SW480 (cell line): ENCODE measurements at regions not wholly inside any gene's neighbourhood (a gene's known extent, or its start where the extent isn't known, plus 50 kb on each side); places are given as distances from the start of the nearest gene placed in this dataset.

Experiments
- DNase-seq: peaks from one replicate; pipeline ENCODE4 v3.0.0-alpha.2; 2016; ENCODE audit warnings: low spot score

DNA sequence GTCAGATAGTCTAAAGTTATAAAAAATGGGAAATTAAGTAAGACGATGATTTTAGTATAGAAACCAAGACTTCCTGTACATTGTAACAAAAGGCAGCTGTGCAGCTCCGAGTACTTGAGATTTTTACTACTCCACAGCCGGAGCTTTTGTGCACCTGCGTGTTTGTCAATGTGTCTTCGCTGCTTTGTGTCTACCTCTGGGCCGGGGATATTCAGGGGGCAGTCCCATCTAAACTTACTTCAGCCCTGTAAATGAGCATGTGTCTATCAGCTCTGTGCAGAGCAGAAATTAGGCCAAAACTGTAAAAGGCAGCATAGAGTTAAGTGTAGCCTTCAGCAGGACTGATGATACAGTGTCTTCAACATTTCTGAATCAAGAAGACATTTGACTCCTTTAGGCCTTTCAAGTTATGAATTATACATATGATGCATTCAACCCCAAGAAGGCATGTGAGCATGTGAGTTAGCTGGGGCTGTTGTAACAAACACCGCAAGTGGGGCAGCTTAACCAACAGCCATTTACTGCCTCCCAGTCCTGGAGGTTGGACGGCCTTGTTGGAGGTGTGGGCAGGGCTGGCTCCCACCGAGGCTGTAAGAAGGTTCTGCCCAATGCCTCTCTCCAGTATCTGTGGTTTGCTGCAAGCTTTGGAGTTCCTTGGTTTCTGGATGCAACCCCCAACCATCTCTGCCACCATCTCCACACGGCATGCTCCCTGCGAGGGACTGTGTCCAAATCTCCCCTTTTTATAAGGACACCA lies 191.0 kb upstream of the IRS2 start:
- no peak for DNase-seq

DNA sequence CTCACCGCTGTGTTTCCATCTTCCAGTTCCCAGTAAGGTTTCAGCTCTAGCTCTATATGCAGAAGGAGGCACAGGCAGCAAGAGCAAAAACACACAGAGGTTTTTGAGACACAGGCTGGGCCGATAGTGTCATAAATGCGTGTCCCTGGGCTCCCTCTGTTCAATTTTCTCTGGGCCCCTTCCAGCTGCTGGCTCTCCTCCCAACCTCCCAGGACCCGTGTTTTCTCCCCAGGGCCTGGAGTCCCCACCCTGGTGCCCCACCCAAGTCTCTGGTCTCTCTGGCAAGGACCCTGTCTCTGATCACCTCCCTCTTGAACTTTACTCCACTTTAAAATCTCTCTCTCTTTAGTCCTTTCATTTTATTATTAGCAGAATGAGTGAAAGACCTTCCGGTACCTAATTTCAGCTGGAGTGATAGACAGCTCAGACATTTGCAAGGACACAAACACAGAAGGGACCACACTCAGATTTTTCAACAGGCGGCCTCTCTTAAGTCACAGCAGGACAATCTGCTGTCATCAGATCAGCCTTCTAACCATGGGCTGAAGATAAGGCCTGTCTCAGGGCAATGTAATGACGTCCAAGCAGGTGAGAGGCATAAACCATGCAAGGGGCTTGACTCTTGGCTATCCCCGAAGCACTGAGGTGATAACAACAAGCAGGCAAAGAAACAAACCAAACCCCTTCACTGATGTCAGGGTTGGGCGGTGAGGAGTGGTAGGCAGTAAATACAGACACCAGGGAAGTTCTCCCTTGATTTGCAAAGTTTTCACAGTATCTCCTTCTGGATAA lies 190.0 kb upstream of the IRS2 start:
- DNase-seq: no peak

DNA sequence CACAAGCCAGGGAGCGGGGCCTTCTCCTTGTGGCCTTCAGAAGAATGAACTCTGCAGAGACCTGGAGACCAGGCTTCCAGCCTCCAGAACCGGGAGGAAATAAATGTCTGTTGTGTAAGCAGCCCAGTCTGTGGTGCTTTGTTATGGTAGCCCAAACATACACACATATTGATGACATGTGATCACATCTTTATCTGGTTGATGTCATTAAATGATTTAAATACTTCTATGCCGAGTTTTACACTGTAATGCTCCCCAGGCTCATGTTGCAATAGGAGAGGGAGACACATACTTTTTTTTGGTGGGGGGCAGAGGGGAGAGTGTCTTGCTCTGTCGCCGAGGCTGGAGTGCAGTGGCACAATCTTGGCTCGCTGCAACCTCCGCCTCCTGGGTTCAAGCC lies 188.0 kb upstream of the IRS2 start:
- no peak for DNase-seq

DNA sequence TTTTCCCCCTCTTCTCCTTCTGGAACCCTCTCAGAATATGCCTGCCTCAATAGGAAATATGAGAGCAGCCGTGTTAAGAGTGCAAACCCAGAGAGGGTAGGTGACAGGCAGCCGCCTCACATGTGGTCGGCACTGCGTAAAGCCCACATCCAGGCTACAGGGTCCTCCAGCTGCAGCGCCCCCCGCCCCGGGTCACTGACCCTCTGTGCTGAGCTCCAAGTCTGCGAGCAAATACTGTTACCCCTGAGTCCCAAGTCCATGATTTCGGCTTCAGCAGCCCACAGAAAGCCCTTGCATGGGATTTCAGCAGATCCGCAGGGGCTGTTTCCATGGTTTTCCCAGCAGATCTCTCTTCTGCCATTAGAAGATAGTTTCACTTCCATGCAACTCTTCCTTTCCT lies 186.9 kb upstream of the IRS2 start:
- no peak for DNase-seq

DNA sequence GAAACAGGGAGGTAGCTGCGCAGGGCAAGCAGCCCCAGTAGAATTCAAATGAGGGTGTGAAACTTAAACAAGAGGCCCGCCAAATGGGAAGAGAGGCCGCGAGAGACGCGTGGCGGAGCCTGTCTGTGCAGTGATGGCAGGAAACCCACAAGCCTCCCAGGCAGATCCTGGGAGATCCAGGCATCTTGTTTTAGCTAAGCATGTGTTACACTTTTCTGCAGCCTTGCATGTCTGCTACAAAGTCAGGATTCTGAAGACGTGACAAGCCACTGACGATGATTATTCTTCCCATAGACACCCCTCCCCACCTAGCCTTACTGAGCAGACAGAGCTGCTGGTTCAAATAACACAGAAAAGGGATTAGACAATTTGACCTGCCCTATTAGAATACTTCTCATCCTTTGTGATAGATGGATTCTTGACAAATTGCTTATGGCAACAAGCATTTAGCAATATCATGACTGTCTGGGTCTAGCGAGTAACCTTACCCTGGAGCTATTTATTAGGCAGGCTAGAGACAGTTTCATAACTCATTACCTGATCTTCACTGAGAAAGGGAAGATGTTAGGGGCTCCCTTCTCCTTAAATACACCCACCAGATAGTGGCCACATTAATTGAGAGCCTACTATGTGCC lies 185.2 kb upstream of the IRS2 start:
- no peak for DNase-seq

DNA sequence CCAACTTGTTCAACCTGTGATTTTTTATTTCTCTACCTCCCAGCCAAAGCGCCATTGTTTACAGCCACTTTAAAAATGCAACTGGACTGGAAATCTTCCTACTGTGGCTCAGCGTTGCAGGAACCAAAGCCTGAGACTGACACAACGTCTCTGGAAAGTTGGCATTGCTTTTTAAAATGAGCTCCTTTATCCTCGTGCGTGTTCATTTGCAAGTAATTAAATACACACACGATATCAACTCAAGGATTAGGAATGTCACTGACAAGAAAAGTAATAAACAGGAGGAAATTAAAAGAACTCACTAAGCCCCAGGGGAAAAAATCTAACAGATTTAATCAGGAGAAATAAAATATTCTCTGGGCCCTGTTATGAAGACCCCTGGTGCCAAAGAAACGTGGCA lies 184.6 kb upstream of the IRS2 start:
- no peak for DNase-seq

DNA sequence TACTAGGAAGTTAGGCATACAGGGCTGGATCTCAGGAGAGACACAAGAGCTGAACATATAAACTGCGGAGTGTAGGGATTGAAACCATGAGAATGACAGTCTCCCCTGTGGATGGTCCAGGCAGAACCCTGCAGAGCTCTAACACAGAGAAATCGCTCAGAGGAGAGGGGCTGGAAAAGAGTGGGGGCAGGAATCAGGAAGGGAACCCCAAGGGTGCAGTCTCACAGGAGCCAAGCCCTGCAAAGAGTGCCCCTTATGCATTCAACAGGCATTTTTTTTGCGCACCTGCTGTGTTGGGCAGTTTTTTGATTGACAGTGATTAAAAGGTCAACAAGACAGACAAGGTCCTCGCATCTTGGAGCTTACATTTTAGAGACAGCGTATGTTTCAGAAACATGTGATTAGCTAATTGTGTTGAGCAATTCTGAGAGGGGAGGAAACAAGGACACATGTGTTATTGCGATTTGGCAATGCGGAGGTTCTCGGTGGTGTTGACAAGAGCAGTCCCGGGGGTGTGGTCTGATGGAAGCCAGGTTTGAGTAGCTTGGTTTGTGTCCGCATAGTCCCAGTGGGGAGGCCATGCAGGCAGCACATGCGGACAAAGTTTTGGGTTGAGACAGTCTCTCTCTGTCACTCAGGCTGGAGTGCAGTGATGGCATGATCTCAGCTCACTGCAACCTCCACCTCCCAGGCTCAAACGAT lies 182.6 kb upstream of the IRS2 start:
- DNase-seq: no peak

DNA sequence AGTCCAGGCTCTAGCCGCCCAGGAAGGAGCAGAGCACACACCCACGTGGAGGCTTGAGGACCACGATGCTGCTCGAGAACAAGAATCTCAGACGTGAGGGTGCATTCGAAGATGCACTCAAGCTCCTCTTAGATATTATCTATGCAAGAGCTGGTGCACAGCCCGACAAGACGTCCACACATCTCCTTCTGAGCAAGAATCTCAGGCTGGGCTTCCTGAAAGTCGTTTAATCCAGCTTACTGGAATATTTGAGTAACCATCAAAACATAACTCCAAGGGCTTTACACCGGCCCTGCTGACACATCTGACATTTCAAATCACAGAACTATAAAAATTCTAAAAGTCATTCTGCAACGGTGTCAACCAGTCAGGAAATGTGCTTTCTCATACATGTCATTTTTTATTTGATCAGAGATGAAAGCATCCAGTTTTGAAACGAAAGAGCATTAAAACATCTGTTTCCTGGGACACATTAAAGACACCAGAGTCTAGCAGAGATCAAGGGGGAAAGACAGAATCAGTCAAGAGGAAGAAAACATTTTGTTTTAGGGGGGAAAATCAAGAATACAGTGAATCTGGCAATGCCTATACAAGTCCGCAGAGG lies 177.7 kb upstream of the IRS2 start:
- DNase-seq: no peak

DNA sequence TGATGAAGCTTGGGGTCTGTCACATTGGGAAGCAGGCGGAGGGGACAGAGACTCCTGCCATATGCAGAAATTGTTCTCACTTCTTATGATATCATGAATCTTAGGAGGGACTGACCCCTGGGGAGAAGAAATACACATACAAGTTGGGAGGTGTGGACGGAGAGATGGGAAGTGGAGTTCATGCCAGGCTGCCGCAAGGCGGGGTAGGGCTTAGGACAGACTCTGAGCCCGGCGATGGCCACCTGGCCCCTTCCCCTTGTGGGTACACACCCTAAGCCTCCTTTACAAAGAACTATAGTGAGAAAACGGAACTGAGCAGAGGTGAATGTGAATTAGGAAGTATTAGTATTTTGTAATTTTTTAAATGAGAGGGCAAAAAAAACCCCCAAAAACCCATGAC lies 177.0 kb upstream of the IRS2 start:
- DNase-seq: no peak

DNA sequence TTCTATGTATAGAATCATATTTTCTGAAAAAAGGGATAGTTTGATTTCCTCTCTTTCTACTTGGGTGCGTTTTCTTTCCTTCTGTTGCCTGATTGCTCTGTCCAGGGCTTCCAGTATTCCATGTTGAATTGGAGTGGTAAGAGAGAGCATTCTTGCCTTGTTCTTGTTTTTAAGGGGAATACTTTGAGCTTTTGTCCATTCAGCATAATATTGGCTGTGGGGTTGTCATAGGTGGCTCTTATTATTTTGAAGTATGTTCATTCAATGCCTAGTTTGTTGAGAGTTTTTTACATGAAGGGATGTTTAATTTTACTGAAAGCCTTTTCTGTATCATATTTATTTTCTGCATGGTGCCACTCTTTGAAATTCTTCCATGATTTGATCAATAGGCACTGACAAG lies 173.5 kb upstream of the IRS2 start:
- DNase-seq: no peak

DNA sequence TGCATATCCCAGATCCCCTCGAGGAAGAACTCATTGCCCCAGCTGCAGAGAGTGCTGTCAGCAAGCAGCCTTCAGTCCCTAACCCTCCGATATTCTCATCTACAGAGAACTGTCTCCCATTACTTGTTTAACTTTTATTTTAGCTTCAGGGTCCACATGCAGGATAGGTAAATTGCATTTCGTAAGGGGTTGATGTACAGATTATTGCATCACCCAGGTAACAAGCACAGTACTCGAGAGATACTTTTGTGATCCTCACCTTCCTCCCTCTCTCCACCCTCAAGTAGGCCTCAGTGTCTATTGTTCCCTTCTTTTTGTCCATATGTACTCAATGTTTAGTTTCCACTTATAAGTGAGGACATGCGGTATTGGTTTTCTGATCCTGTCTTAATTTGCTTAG lies 171.5 kb upstream of the IRS2 start:
- no peak for DNase-seq

DNA sequence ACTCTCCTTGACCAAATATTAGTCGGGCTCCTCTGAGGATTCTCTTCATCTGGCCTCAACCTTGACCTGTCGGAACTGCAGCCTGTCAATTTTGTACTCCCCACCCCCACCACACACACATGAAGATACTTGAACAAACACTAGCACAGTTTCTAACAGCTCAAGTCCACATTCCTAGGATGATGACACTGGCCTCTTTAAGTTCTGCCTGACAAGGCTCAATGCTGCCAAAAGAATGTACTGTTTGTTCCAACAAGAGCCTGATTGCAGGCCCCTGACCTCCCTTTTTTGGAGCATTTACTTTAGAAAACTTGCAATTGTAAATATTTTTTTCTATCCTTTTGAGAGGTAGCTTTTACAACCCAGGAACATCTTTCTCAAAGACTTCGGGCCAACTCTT lies 169.2 kb upstream of the IRS2 start:
- no peak for DNase-seq

DNA sequence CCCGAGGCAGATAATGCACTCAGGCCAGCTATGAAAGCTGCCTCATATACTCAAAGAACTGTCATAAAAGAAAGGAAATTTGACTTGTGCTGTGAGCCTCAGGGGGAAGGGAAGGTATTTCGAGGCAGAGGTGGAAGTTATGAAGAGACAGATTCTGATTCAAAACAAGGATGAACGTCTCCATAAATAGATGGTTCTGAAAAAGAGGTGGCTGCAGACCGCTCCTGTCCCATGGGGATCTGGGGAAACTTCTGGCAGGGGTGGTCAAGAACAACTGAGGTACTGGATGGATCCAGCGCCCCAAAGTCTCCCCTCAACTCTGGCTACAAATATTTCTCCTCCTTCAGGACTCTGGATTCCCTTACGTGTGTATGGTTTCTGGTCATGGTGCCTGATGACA lies 168.1 kb upstream of the IRS2 start:
- no peak for DNase-seq

DNA sequence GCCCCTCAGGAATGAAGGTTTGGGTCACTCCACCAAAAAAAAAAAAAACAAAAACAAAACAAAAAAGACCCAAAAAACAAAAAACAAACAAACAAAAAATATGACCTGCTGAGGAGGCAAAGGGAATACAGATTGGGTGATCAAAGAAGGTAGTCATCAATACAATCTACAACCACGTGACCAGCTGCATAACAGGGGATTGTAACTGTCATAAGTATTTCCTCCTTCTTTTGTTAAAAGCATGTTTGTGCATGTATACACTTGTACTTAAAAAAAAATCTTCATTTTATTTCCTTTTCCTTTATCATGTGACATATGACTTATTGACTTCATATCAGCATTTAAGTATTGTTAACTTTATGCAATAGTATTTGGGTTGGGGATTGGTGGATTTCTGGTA lies 165.1 kb upstream of the IRS2 start:
- DNase-seq: no peak

DNA sequence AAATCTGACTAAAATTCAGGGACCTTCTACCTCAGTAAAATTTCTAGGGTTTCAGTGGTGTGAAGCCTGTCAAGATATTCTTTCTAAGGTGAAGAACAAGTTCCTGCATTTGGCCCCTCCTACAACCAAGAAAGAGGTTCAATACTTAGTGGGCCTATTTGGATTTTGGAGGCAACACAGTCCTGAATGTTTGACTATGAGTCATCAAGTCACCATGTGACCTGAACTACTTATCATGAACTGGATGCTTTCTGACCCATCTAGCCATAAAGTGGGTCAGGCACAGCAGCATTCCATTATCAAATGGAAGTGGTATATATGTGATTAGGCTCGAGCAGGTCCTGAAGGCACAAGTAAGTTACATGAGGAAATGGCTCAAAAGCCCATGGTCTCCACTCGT lies 163.0 kb upstream of the IRS2 start:
- no peak for DNase-seq

DNA sequence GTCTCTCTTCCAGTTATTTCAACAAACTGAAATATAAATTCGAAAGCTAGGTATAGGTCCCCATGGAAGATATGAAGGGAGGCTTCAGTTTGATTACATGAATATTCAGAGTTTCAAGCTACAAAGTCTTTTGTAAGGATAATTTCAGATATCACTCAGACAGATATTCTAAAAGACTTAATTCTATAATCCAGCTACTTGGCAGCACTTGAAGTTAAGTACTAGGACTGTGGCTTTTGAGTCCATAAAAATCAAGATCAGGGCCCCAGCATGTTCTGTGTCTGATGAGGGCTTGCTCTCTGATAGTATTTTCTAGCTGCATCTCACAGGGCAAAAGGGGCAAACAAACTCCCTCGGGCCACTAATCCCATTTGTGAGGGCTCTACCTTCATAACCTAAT lies 160.6 kb upstream of the IRS2 start:
- DNase-seq: no peak

DNA sequence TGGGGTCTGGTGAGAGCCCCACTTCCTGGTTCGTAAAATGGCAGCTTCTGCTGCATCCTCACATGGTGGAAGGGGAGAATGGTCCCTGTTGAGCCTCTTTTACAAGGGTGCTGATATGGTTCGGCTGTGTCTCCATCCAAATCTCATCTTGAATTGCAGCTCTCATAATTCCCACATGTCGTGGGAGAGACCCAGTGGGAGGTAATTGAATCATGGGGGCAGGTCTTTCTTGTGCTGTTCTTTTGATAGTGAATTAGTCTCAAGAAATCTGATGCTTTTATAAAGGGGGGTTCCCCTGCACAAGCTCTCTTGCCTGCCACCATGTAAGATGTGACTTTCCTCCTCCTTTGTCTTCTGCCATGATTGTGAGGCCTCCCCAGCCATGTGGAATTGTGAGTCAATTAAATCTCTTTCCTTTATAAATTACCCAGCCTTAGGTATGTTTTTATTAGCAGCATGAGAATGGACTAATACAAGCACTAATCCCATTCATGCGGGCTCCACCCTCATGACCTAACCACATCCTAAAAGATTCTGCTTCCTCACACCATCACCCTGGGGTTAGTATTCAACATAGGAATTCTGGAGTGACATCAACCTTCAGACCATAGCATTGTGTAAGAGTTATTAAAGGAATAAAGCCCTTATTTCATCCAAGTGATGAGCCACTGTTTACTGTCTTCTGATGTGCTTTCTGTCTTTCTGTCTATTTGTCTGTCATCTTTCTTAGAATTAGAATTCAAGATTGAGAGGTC lies 159.0 kb upstream of the IRS2 start:
- DNase-seq: peak; percentile 66

DNA sequence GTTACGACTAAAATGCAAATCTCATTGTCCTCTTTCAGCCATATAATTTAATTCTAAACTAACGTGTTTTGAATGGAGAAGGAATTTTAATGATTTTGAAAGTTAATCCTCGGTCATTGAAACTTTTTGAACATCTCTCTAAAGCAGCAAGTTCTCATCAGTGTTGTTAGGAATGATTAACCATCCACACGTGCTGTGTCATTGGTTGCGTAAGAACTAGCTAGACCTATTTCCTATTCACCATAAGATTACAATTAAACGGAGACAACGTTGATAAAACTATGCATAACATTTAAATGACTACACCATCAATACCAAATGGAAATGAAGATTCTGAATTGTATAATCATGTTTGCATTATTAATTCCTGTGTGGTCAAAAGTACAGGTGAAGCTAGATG lies 155.6 kb upstream of the IRS2 start:
- DNase-seq: no peak

DNA sequence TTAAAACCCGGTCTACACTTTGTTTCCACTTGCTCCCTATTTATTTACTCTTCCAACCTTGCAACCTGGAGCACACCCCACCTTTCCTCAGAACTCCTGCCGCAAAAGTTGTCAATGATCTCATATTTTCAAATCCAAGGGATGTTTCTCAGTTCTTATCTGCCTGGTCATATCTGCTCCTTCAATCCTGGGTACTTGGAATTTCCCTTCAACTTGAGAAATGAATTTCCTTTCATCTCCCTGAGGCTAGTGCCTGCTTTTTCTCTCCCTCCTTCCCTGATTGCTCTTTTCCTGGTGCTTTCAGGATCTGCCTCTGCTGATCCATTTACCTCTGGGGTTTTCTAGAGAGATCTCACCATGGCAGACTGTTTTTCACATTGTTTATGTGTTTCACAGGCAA lies 154.8 kb upstream of the IRS2 start:
- DNase-seq: no peak

DNA sequence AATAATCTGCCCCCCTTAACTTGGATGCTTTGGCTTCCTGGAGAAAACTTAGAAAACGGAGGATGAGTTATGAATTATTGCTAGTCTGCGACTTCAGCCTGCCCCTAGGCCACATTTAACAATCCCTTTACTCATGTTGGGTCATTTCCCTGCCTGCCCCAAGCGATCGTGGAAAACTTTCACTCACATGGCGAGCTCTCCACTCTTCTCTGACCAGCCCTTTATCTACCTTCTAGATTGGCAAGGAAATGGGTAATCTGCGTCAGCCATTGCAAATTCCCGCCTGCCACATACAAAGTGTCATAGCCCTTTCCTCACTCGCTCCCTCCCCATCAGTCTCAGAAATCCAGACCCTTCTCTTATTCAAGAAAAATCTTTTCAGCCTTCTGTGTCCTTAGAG lies 154.3 kb upstream of the IRS2 start:
- DNase-seq: no peak

DNA sequence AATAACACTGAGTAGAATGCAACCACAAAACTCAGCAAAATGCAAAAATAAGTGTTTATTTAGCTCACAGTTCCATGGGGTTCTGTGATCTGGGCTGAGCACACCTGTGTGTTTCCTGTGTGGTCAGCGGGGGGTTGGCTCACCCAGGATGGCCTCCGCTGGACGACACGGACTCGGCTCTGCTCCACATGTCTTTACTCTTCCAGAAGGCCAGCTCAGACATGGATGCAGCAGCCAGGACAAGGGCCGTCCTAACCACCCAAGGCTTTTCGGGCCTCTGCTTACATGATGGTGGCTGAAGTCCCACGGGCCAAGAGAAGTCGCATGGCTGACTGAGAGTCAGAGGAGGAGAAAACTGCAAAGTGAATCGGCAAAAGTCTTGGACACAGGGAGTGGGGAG lies 153.5 kb upstream of the IRS2 start:
- no peak for DNase-seq

DNA sequence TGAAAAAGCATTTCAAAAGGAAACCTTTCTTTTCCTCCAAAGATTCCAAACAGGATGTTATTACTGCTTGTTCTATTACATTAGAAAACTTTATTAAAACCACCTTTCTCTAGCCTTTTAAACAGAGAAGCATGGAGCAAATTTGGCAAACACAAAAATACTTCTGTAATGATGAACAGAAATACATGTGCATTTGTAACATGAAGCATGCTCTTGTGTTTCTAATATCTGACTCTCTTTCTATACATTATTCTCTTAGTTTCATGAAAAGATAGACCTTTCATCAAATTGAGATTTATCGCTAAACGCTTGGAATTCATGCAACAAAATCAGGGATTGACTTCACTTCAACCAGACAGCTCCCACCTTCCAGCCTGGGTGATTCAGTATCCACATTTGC lies 152.8 kb upstream of the IRS2 start:
- DNase-seq: no peak
